ENCODE measurements at regions not wholly inside any gene's neighbourhood (a gene's known extent, or its start where the extent isn't known, plus 50 kb on each side); places are given as distances from the start of the nearest gene placed in this dataset.
"Not testable (repeated sequence)": the region's sequence is repeated elsewhere in the genome, so short reads cannot be mapped to it uniquely, and the experiment has no call there.

- WGBS (ENCODE audit: insufficient coverage), result 92% methylated on average over 6 of the region's 6 CpGs
- DNase-seq, result no peak
- CTCF ChIA-PET, result no interaction called here
These were observed 773.9 kb upstream of the LRATD1 start for GRCh38 chr2:13858626-13859025.

GRCh38 chr2:13868275-13868674 lies 764.2 kb upstream of the LRATD1 start:
- DNase-seq; H3K36me3 ChIP-seq (ENCODE audit: control insufficient read depth in 4 of 4, insufficient read depth in 4 of 4, low read length in 3 of 4); H3K4me3 ChIP-seq (ENCODE audit: control insufficient read depth in 1 of 7, extremely low read depth in 1 of 7, insufficient read depth in 4 of 7, low read depth in 2 of 7, low read length in 6 of 7); H3K9me3 ChIP-seq (ENCODE audit: control extremely low read depth in 1 of 5, control insufficient read depth in 4 of 5, insufficient read depth in 2 of 5, low read depth in 1 of 5, low read length in 4 of 5); POLR2A ChIA-PET; H3K4me1 ChIP-seq (ENCODE audit: control extremely low read depth in 1 of 4, control insufficient read depth in 4 of 4, insufficient read depth in 4 of 4, low read length in 3 of 4); H3K27me3 ChIP-seq (replicated peaks in 2 of 5; ENCODE audit: control insufficient read depth in 4 of 5, insufficient read depth in 5 of 5, low read length in 4 of 5); H3K27ac ChIP-seq (ENCODE audit: insufficient read depth in 1 of 2, low read depth in 1 of 2, low read length in 2 of 2, poor library complexity in 1 of 2, severe bottlenecking in 2 of 2); CTCF ChIA-PET: not testable (repeated sequence)

More at GRCh38 chr2:13858626-13859025, 773.9 kb upstream of the LRATD1 start:
- Histone ChIP-seq H3K4me1 (ENCODE audit: control extremely low read depth in 1 of 4, control insufficient read depth in 4 of 4, insufficient read depth in 4 of 4, low read length in 3 of 4) (no peaks in the 10 kb centered on the region), H3K9me3 (ENCODE audit: control extremely low read depth in 1 of 5, control insufficient read depth in 4 of 5, insufficient read depth in 2 of 5, low read depth in 1 of 5, low read length in 4 of 5) (no peaks in the 10 kb centered on the region), H3K27me3 (replicated peaks in 2 of 5; ENCODE audit: control insufficient read depth in 4 of 5, insufficient read depth in 5 of 5, low read length in 4 of 5) (no peaks in the 10 kb centered on the region), H3K27ac (ENCODE audit: insufficient read depth in 1 of 2, low read depth in 1 of 2, low read length in 2 of 2, poor library complexity in 1 of 2, severe bottlenecking in 2 of 2) (no peak overlapping the region), H3K4me3 (ENCODE audit: control insufficient read depth in 1 of 7, extremely low read depth in 1 of 7, insufficient read depth in 4 of 7, low read depth in 2 of 7, low read length in 6 of 7) (no peak overlapping the region), H3K36me3 (ENCODE audit: control insufficient read depth in 4 of 4, insufficient read depth in 4 of 4, low read length in 3 of 4) (no peaks in the 10 kb centered on the region)
- POLR2A ChIA-PET, result no interaction called here

GRCh38 chr2:13876491-13877037 lies 756.0 kb upstream of the LRATD1 start:
- Histone ChIP-seq H3K36me3 (ENCODE audit: control insufficient read depth in 4 of 4, insufficient read depth in 4 of 4, low read length in 3 of 4) (no peaks in the 10 kb centered on the region), H3K9me3 (ENCODE audit: control extremely low read depth in 1 of 5, control insufficient read depth in 4 of 5, insufficient read depth in 2 of 5, low read depth in 1 of 5, low read length in 4 of 5) (no peaks in the 10 kb centered on the region), H3K27ac (ENCODE audit: insufficient read depth in 1 of 2, low read depth in 1 of 2, low read length in 2 of 2, poor library complexity in 1 of 2, severe bottlenecking in 2 of 2) (no peak overlapping the region), H3K27me3 (replicated peaks in 2 of 5; ENCODE audit: control insufficient read depth in 4 of 5, insufficient read depth in 5 of 5, low read length in 4 of 5) (no peaks in the 10 kb centered on the region), H3K4me3 (ENCODE audit: control insufficient read depth in 1 of 7, extremely low read depth in 1 of 7, insufficient read depth in 4 of 7, low read depth in 2 of 7, low read length in 6 of 7) (no peak overlapping the region), H3K4me1 (ENCODE audit: control extremely low read depth in 1 of 4, control insufficient read depth in 4 of 4, insufficient read depth in 4 of 4, low read length in 3 of 4) (no peaks in the 10 kb centered on the region)
- DNase-seq, result no peak
- 11% methylated on average over 4 of the region's 10 CpGs for WGBS (ENCODE audit: insufficient coverage)
- POLR2A ChIA-PET, result no interaction called here
- CTCF ChIA-PET, result no interaction called here

- ChIA-PET POLR2A (no interaction called here), CTCF (no interaction called here)
- H3K4me1 ChIP-seq (ENCODE audit: control extremely low read depth in 1 of 4, control insufficient read depth in 4 of 4, insufficient read depth in 4 of 4, low read length in 3 of 4), result no peaks in the 10 kb centered on the region
- H3K9me3 ChIP-seq (ENCODE audit: control extremely low read depth in 1 of 5, control insufficient read depth in 4 of 5, insufficient read depth in 2 of 5, low read depth in 1 of 5, low read length in 4 of 5), result no peaks in the 10 kb centered on the region
- no peaks in the 10 kb centered on the region for H3K36me3 ChIP-seq (ENCODE audit: control insufficient read depth in 4 of 4, insufficient read depth in 4 of 4, low read length in 3 of 4)
- H3K27ac ChIP-seq (ENCODE audit: insufficient read depth in 1 of 2, low read depth in 1 of 2, low read length in 2 of 2, poor library complexity in 1 of 2, severe bottlenecking in 2 of 2), result no peak overlapping the region
- 96% methylated on average over 2 of the region's 2 CpGs for WGBS (ENCODE audit: insufficient coverage)
- no peak for DNase-seq
- H3K27me3 ChIP-seq (replicated peaks in 2 of 5; ENCODE audit: control insufficient read depth in 4 of 5, insufficient read depth in 5 of 5, low read length in 4 of 5), result no peaks in the 10 kb centered on the region
- no peak overlapping the region for H3K4me3 ChIP-seq (ENCODE audit: control insufficient read depth in 1 of 7, extremely low read depth in 1 of 7, insufficient read depth in 4 of 7, low read depth in 2 of 7, low read length in 6 of 7)
These were observed 754.9 kb upstream of the LRATD1 start for GRCh38 chr2:13877571-13877970.

GRCh38 chr2:13884291-13884976 lies 748.1 kb upstream of the LRATD1 start:
- Histone ChIP-seq H3K36me3 (ENCODE audit: control insufficient read depth in 4 of 4, insufficient read depth in 4 of 4, low read length in 3 of 4) (no peaks in the 10 kb centered on the region), H3K9me3 (ENCODE audit: control extremely low read depth in 1 of 5, control insufficient read depth in 4 of 5, insufficient read depth in 2 of 5, low read depth in 1 of 5, low read length in 4 of 5) (no peaks in the 10 kb centered on the region), H3K4me1 (ENCODE audit: control extremely low read depth in 1 of 4, control insufficient read depth in 4 of 4, insufficient read depth in 4 of 4, low read length in 3 of 4) (no peaks in the 10 kb centered on the region), H3K27me3 (replicated peaks in 2 of 5; ENCODE audit: control insufficient read depth in 4 of 5, insufficient read depth in 5 of 5, low read length in 4 of 5) (peaks cover 0 to 1% (median 0%) of the 10 kb centered on the region in 5 experiments), H3K27ac (ENCODE audit: insufficient read depth in 1 of 2, low read depth in 1 of 2, low read length in 2 of 2, poor library complexity in 1 of 2, severe bottlenecking in 2 of 2) (no peak overlapping the region), H3K4me3 (ENCODE audit: control insufficient read depth in 1 of 7, extremely low read depth in 1 of 7, insufficient read depth in 4 of 7, low read depth in 2 of 7, low read length in 6 of 7) (no peak overlapping the region)
- ChIA-PET POLR2A (no interaction called here), CTCF (interaction anchor here (1.5 kb wide), 1 partner anchor 9 kb away, joined by 3 read pairs; no protein-coding TSS in a partner anchor)
- DNase-seq, result no peak
- WGBS (ENCODE audit: insufficient coverage), result 89% methylated on average over 2 of the region's 3 CpGs

- no peaks in the 10 kb centered on the region for H3K27me3 ChIP-seq (replicated peaks in 2 of 5; ENCODE audit: control insufficient read depth in 4 of 5, insufficient read depth in 5 of 5, low read length in 4 of 5)
- ChIA-PET POLR2A (no interaction called here), CTCF (interaction anchor here (1.1 kb wide), 1 partner anchor 10 kb away, joined by 3 read pairs; no protein-coding TSS in a partner anchor)
- H3K27ac ChIP-seq (ENCODE audit: insufficient read depth in 1 of 2, low read depth in 1 of 2, low read length in 2 of 2, poor library complexity in 1 of 2, severe bottlenecking in 2 of 2), result no peak overlapping the region
- H3K4me3 ChIP-seq (ENCODE audit: control insufficient read depth in 1 of 7, extremely low read depth in 1 of 7, insufficient read depth in 4 of 7, low read depth in 2 of 7, low read length in 6 of 7), result no peak overlapping the region
- H3K9me3 ChIP-seq (ENCODE audit: control extremely low read depth in 1 of 5, control insufficient read depth in 4 of 5, insufficient read depth in 2 of 5, low read depth in 1 of 5, low read length in 4 of 5), result no peaks in the 10 kb centered on the region
- H3K4me1 ChIP-seq (ENCODE audit: control extremely low read depth in 1 of 4, control insufficient read depth in 4 of 4, insufficient read depth in 4 of 4, low read length in 3 of 4), result no peaks in the 10 kb centered on the region
- no peak for DNase-seq
- H3K36me3 ChIP-seq (ENCODE audit: control insufficient read depth in 4 of 4, insufficient read depth in 4 of 4, low read length in 3 of 4), result no peaks in the 10 kb centered on the region
- no CpG with 5 or more reads among the region's 1 CpG for WGBS (ENCODE audit: insufficient coverage)
These were observed 731.0 kb upstream of the LRATD1 start for GRCh38 chr2:13901526-13901925.

GRCh38 chr2:13905831-13906230 lies 726.7 kb upstream of the LRATD1 start:
- no CpG with 5 or more reads among the region's 2 CpGs for WGBS (ENCODE audit: insufficient coverage)
- H3K27ac ChIP-seq (ENCODE audit: insufficient read depth in 1 of 2, low read depth in 1 of 2, low read length in 2 of 2, poor library complexity in 1 of 2, severe bottlenecking in 2 of 2), result no peak overlapping the region
- no peak for DNase-seq
- H3K4me3 ChIP-seq (ENCODE audit: control insufficient read depth in 1 of 7, extremely low read depth in 1 of 7, insufficient read depth in 4 of 7, low read depth in 2 of 7, low read length in 6 of 7), result no peak overlapping the region
- H3K4me1 ChIP-seq (ENCODE audit: control extremely low read depth in 1 of 4, control insufficient read depth in 4 of 4, insufficient read depth in 4 of 4, low read length in 3 of 4), result no peaks in the 10 kb centered on the region
- ChIA-PET POLR2A (no interaction called here), CTCF (no interaction called here)
- H3K9me3 ChIP-seq (ENCODE audit: control extremely low read depth in 1 of 5, control insufficient read depth in 4 of 5, insufficient read depth in 2 of 5, low read depth in 1 of 5, low read length in 4 of 5), result no peaks in the 10 kb centered on the region
- no peaks in the 10 kb centered on the region for H3K27me3 ChIP-seq (replicated peaks in 2 of 5; ENCODE audit: control insufficient read depth in 4 of 5, insufficient read depth in 5 of 5, low read length in 4 of 5)
- H3K36me3 ChIP-seq (ENCODE audit: control insufficient read depth in 4 of 4, insufficient read depth in 4 of 4, low read length in 3 of 4), result no peaks in the 10 kb centered on the region

All from common myeloid progenitor, CD34-positive (primary cell).